OCI-LY1 (cell line): ENCODE measurements at regions not wholly inside any gene's neighbourhood (a gene's known extent, or its start where the extent isn't known, plus 50 kb on each side); places are given as distances from the start of the nearest gene placed in this dataset.

Source experiments
- CTCF ChIP-seq: fragments of 200-600 bp; sonication (generic), shearing (Covaris generic); IDR thresholded peaks from 2 replicates; pipeline ENCODE4 v1.5.1; 2017; ENCODE audit warnings: mild to moderate bottlenecking, antibody characterized with exemption, low read length, moderate library complexity, mixed read lengths
- EZH2 ChIP-seq: fragments of 200-600 bp; sonication (generic), shearing (Covaris generic); IDR thresholded peaks from 2 replicates; pipeline ENCODE4 v1.8.0; 2017; ENCODE audit warnings: borderline replicate concordance, mixed run types, mild to moderate bottlenecking, antibody characterized with exemption, low read length, moderate library complexity, mixed read lengths

GRCh38 chr4:54359919-54360650 is 131.0 kb downstream of the PDGFRA start:
- TF ChIP-seq CTCF (no peak), EZH2 (no peak)
